K562 (cell line): ENCODE measurements at regions not wholly inside any gene's neighbourhood (a gene's known extent, or its start where the extent isn't known, plus 50 kb on each side); places are given as distances from the start of the nearest gene placed in this dataset.

Source experiments
- ATAC-seq: fragments of 200-7000 bp; cut with Tn5 transposase; 3 replicates; pipeline ENCODE4 v1.9.1; 2020; ENCODE audit warnings: moderate library complexity
- BruUV-seq: library from RNA; stranded (reverse); fragments of 400-500 nt; replicated peaks from 2 replicates; lab custom pipeline; 2021; lab: Mats Ljungman, UMichigan
- CTCF ChIA-PET: fragments of 300-600 bp; formaldehyde crosslinking; extraction: SDS; loops from one replicate; lab custom pipeline; 2021; ENCODE audit warnings: low intra/inter-chr PET ratio; lab: Yijun Ruan, JAX
- POLR2A ChIA-PET: fragments of 300-600, 350-650 bp; sonication (Branson Sonifier 250); formaldehyde crosslinking; extraction: SDS; loops from one replicate; lab custom pipeline; 2021; ENCODE audit warnings: antibody characterized with exemption, inconsistent platforms; lab: Yijun Ruan, JAX
- DNase-seq, 4 experiments: peaks; one replicate each; pipeline versions ENCODE4 v3.0.0 to v3.0.0-alpha.2; 2011 to 2018; ENCODE audit warnings: low spot score in 3 of 4, mixed read lengths in 3 of 4; ENCODE audit errors: extremely low read depth in 1 of 4
- FAIRE-seq: peaks from 2 replicates; lab custom pipeline; 2011; peaks lifted over from hg19 to GRCh38; lab: Jason Lieb, UNC
- H2AFZ ChIP-seq: 2 replicates; pipeline ENCODE4 v1.6.0; 2011; ENCODE audit warnings: low read depth, low read length, control low read depth, inconsistent platforms
- H3K27ac ChIP-seq: fragments of 200-600 bp; 3 replicates; pipeline ENCODE4 v1.8.0; 2011; ENCODE audit warnings: low read depth, mild to moderate bottlenecking, control low read depth, inconsistent platforms, low read length, moderate library complexity, mixed read lengths; ENCODE audit errors: extremely low read depth
- H3K27me3 ChIP-seq, 2 experiments: fragments of 300-600 bp in 1 of 2; 2 replicates in 1 of 2; 3 replicates in 1 of 2; pipeline versions ENCODE4 v1.6.0 to v1.8.0; 2011; ENCODE audit warnings: inconsistent platforms in 2 of 2, low read length in 2 of 2, mild to moderate bottlenecking in 1 of 2, mixed read lengths in 1 of 2, moderate library complexity in 1 of 2; ENCODE audit not compliant: control insufficient read depth in 2 of 2, insufficient read depth in 2 of 2
- H3K36me3 ChIP-seq: fragments of 300-600 bp; 3 replicates; pipeline ENCODE4 v1.8.0; 2011; ENCODE audit warnings: mild to moderate bottlenecking, low read length, inconsistent platforms; ENCODE audit not compliant: control insufficient read depth, insufficient read depth
- H3K4me1 ChIP-seq, 2 experiments: fragments of 200-600 bp in 1 of 2; replicated peaks in 1 of 2; 2 replicates in 1 of 2; 3 replicates in 1 of 2; pipeline versions ENCODE4 v1.5.1 to v1.8.0; 2011; ENCODE audit warnings: inconsistent platforms in 2 of 2, low read length in 2 of 2, mild to moderate bottlenecking in 1 of 2, mixed read lengths in 1 of 2, moderate library complexity in 1 of 2; ENCODE audit not compliant: control insufficient read depth in 2 of 2, insufficient read depth in 2 of 2
- H3K4me2 ChIP-seq: 2 replicates; pipeline ENCODE4 v1.6.1; 2011; ENCODE audit warnings: low read length, control low read depth, inconsistent platforms, mixed read lengths; ENCODE audit not compliant: insufficient read depth
- H3K4me3 ChIP-seq: fragments of 200-600 bp; sonication (generic), shearing (Covaris generic); 2 replicates; pipeline ENCODE4 v1.5.1; 2016; ENCODE audit warnings: control low read depth, inconsistent platforms
- H3K79me2 ChIP-seq: fragments of 200-600 bp; 3 replicates; pipeline ENCODE4 v1.8.0; 2011; ENCODE audit warnings: low read length, inconsistent platforms; ENCODE audit not compliant: control insufficient read depth, insufficient read depth
- H3K9ac ChIP-seq, 2 experiments: 2 replicates each; pipeline versions ENCODE4 v1.6.0 to v1.6.1; 2011; ENCODE audit warnings: low read depth in 2 of 2, low read length in 2 of 2, control low read depth in 1 of 2, inconsistent platforms in 1 of 2, mild to moderate bottlenecking in 1 of 2, mixed read lengths in 1 of 2; ENCODE audit not compliant: insufficient read depth in 1 of 2
- H3K9me1 ChIP-seq: one replicate; pipeline ENCODE4 v1.6.0; 2011; ENCODE audit warnings: inconsistent platforms, mild to moderate bottlenecking, low read length, moderate library complexity; ENCODE audit not compliant: control insufficient read depth, insufficient read depth
- H3K9me3 ChIP-seq: replicated peaks from 2 replicates; pipeline ENCODE4 v1.5.1; 2011; ENCODE audit warnings: low read depth, low read length, inconsistent platforms; ENCODE audit not compliant: control insufficient read depth, insufficient read depth
- H4K20me1 ChIP-seq: replicated peaks from 2 replicates; pipeline ENCODE4 v1.6.1; 2011; ENCODE audit warnings: low read length, inconsistent platforms, mixed read lengths; ENCODE audit not compliant: control insufficient read depth, insufficient read depth
- CSDE1 ChIP-seq, 2 experiments: fragments of 450-650 bp; IDR thresholded peaks; 2 replicates each; pipeline ENCODE4 v1.6.1; 2016; ENCODE audit warnings: mild to moderate bottlenecking in 1 of 2
- CTBP1 ChIP-seq: fragments of 450-650 bp; IDR thresholded peaks from 2 replicates; pipeline ENCODE4 v1.6.1; 2016; ENCODE audit warnings: borderline replicate concordance
- ETV1 ChIP-seq: fragments of 450-650 bp; conservative IDR thresholded peaks from 2 replicates; pipeline ENCODE4 v1.6.1; 2016; ENCODE audit warnings: missing genetic modification characterization, control low read depth, low read depth, missing compliant biosample characterization
- SP2 ChIP-seq: IDR thresholded peaks from 2 replicates; pipeline ENCODE4 v1.6.1; 2011; ENCODE audit warnings: mild to moderate bottlenecking, low read depth, low read length, moderate library complexity; ENCODE audit not compliant: poor library complexity, severe bottlenecking; ENCODE audit errors: extremely low read depth
- THRA ChIP-seq: fragments of 450-650 bp; IDR thresholded peaks from 2 replicates; pipeline ENCODE4 v1.6.1; 2017; ENCODE audit warnings: mild to moderate bottlenecking, moderate library complexity
- in situ Hi-C: fragments of 300-500 bp; cut with MboI; formaldehyde crosslinking; loops from 4 replicates; pipeline ENCODE4 v1.15.0; 2018; ENCODE audit warnings: inconsistent platforms, mixed read lengths
- intact Hi-C: fragments of 100-400 bp; cut with micrococcal nuclease; formaldehyde crosslinking; loops from 2 replicates; pipeline ENCODE4 v1.14.2; 2022
- TF ChIP-seq, protein P1 (sequence below): sonication (generic); formaldehyde crosslinking; IDR thresholded peaks from 2 replicates; pipeline ENCODE4 v1.8.0; 2022; ENCODE audit warnings: mild to moderate bottlenecking, missing genetic modification reagents

GRCh38 chr17:13118311-13118710, 100.5 kb upstream of the ELAC2 start (continued):
- TF ChIP-seq, protein P1, sequence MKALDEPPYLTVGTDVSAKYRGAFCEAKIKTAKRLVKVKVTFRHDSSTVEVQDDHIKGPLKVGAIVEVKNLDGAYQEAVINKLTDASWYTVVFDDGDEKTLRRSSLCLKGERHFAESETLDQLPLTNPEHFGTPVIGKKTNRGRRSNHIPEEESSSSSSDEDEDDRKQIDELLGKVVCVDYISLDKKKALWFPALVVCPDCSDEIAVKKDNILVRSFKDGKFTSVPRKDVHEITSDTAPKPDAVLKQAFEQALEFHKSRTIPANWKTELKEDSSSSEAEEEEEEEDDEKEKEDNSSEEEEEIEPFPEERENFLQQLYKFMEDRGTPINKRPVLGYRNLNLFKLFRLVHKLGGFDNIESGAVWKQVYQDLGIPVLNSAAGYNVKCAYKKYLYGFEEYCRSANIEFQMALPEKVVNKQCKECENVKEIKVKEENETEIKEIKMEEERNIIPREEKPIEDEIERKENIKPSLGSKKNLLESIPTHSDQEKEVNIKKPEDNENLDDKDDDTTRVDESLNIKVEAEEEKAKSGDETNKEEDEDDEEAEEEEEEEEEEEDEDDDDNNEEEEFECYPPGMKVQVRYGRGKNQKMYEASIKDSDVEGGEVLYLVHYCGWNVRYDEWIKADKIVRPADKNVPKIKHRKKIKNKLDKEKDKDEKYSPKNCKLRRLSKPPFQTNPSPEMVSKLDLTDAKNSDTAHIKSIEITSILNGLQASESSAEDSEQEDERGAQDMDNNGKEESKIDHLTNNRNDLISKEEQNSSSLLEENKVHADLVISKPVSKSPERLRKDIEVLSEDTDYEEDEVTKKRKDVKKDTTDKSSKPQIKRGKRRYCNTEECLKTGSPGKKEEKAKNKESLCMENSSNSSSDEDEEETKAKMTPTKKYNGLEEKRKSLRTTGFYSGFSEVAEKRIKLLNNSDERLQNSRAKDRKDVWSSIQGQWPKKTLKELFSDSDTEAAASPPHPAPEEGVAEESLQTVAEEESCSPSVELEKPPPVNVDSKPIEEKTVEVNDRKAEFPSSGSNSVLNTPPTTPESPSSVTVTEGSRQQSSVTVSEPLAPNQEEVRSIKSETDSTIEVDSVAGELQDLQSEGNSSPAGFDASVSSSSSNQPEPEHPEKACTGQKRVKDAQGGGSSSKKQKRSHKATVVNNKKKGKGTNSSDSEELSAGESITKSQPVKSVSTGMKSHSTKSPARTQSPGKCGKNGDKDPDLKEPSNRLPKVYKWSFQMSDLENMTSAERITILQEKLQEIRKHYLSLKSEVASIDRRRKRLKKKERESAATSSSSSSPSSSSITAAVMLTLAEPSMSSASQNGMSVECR (CRISPR knock-in tag): no peak
- TF ChIP-seq CTBP1: no peak

DNA sequence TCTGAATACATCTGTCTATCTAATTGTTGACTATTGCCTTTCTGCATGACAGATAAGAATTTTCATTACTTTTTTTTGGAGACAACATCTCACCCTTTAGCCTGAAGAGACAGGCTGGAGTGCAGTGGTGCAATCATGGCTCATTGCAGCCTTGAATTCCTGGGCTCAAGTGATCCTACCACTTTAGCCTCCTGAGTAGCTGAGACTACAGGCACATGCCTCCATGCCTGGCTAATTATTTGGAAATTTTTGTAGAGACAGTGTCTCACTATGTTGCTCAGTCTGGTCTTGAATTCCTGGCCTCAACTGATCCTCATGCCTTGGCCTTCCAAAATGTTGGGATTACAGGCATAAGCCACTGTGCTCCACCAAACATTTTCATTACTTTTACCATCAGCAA, 99.8 kb upstream of the ELAC2 start:
- ATAC-seq (no peak), DNase-seq (no peak), FAIRE-seq (no peak)
- no TSS peak for BruUV-seq
- Histone ChIP-seq H3K9me3 (no peaks in the 10 kb centered on the region), H2AFZ (no peak overlapping the region), H3K27me3 (peaks cover 0 to 5% of the 10 kb centered on the region in 2 experiments; a peak in 2 of 5 replicates), H3K4me2 (no peak overlapping the region), H4K20me1 (no peaks in the 10 kb centered on the region), H3K4me3 (no peak overlapping the region), H3K9me1 (no peaks in the 10 kb centered on the region), H3K36me3 (no peaks in the 10 kb centered on the region), H3K4me1 (no peaks in the 10 kb centered on the region), H3K79me2 (no peaks in the 10 kb centered on the region), H3K27ac (no peak overlapping the region), H3K9ac (no peak overlapping the region)
- in situ Hi-C loops: no loop called here
- ChIA-PET CTCF (no interaction called here), POLR2A (no interaction called here)
- intact Hi-C loops: no loop called here
- TF ChIP-seq, protein P1 (CRISPR knock-in tag): no peak
- TF ChIP-seq THRA: no peak
- TF ChIP-seq SP2: no peak
- TF ChIP-seq CSDE1 (IDR thresholded peaks at IDR 0.05): no peak
- TF ChIP-seq ETV1 (tag): no peak
